ENCODE measurements at regions not wholly inside any gene's neighbourhood (a gene's known extent, or its start where the extent isn't known, plus 50 kb on each side); places are given as distances from the start of the nearest gene placed in this dataset.

DNA sequence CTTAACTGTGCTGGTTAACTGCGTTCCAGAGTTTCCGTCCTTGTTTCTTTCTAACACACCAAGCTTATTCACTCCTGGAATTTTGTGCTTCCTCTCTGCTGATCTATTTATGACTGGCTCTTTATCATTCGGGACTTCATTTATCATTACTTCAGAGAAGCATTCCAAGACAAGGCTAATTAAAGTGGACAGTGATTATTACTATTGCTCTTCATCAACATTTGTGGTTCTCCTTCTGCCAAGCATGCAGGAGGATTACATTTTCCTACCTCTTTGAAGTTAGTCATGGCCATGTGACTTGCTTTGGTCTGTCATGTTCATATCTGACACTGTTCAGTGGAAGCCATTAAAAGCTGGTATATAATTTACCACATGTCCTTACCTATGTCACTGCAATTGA lies 172.4 kb upstream of the AGR3 start:
- TF ChIP-seq POLR2A (IDR thresholded peaks at IDR 0.05) (no peak), EP300 (IDR thresholded peaks at IDR 0.05) (no peak)
- TF ChIP-seq, protein P1, sequence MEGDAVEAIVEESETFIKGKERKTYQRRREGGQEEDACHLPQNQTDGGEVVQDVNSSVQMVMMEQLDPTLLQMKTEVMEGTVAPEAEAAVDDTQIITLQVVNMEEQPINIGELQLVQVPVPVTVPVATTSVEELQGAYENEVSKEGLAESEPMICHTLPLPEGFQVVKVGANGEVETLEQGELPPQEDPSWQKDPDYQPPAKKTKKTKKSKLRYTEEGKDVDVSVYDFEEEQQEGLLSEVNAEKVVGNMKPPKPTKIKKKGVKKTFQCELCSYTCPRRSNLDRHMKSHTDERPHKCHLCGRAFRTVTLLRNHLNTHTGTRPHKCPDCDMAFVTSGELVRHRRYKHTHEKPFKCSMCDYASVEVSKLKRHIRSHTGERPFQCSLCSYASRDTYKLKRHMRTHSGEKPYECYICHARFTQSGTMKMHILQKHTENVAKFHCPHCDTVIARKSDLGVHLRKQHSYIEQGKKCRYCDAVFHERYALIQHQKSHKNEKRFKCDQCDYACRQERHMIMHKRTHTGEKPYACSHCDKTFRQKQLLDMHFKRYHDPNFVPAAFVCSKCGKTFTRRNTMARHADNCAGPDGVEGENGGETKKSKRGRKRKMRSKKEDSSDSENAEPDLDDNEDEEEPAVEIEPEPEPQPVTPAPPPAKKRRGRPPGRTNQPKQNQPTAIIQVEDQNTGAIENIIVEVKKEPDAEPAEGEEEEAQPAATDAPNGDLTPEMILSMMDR (IDR thresholded peaks at IDR 0.05) = no peak

All from sigmoid colon (tissue), 4 donors.